ENCODE measurements at regions not wholly inside any gene's neighbourhood (a gene's known extent, or its start where the extent isn't known, plus 50 kb on each side); places are given as distances from the start of the nearest gene placed in this dataset.

GRCh38 chr3:28028554-28028953 lies 212.9 kb upstream of the CMC1 start:
- TF ChIP-seq CTCF (IDR thresholded peaks at IDR 0.05; ENCODE audit: low read depth, low read length, missing control alignments) = no peak
- no peak for DNase-seq (ENCODE audit: low read depth)
- no peak overlapping the region for H3K4me3 ChIP-seq (ENCODE audit: low read depth, low read length)
- in situ Hi-C loops (cut with HindIII; ENCODE audit: low sequenced_read_pairs) = no loop called here

- no peak for TF ChIP-seq CTCF (IDR thresholded peaks at IDR 0.05; ENCODE audit: low read depth, low read length, missing control alignments)
- H3K4me3 ChIP-seq (ENCODE audit: low read depth, low read length) = no peak overlapping the region
- in situ Hi-C loops (cut with HindIII; ENCODE audit: low sequenced_read_pairs) = no loop called here
- DNase-seq (ENCODE audit: low read depth) = no peak
These were observed 208.2 kb upstream of the CMC1 start for GRCh38 chr3:28033059-28033784.

- H3K4me3 ChIP-seq (ENCODE audit: low read depth, low read length) = no peak overlapping the region
- no peak for TF ChIP-seq CTCF (IDR thresholded peaks at IDR 0.05; ENCODE audit: low read depth, low read length, missing control alignments)
- no peak for DNase-seq (ENCODE audit: low read depth)
- in situ Hi-C loops (cut with HindIII; ENCODE audit: low sequenced_read_pairs) = no loop called here
These were observed 204.5 kb upstream of the CMC1 start for GRCh38 chr3:28036599-28037575.

DNA sequence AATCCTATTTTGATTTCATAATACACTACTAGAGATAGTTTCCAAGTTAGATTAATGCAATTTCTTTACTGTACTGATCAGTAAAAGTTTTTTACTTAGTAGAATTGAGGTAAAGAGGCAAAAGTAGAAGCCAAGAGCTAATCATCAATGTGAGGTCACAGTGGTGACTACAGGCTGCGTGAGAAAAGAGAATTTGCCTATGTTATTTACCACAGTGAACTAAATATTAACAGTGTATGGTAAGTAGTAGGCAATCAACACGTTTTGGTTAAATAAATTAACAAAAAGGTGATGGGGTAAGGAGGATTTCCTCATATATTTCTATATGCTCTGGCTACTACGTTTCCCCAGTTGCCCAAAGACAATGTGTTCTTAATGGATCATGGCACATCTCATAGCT lies 202.2 kb upstream of the CMC1 start:
- no peak for TF ChIP-seq CTCF (IDR thresholded peaks at IDR 0.05; ENCODE audit: low read depth, low read length, missing control alignments)
- no peak overlapping the region for H3K4me3 ChIP-seq (ENCODE audit: low read depth, low read length)
- in situ Hi-C loops (cut with HindIII; ENCODE audit: low sequenced_read_pairs) = no loop called here
- no peak for DNase-seq (ENCODE audit: low read depth)

GRCh38 chr3:28039829-28040228 lies 201.6 kb upstream of the CMC1 start:
- no peak overlapping the region for H3K4me3 ChIP-seq (ENCODE audit: low read depth, low read length)
- DNase-seq (ENCODE audit: low read depth) = no peak
- no peak for TF ChIP-seq CTCF (IDR thresholded peaks at IDR 0.05; ENCODE audit: low read depth, low read length, missing control alignments)
- in situ Hi-C loops (cut with HindIII; ENCODE audit: low sequenced_read_pairs) = no loop called here

DNA sequence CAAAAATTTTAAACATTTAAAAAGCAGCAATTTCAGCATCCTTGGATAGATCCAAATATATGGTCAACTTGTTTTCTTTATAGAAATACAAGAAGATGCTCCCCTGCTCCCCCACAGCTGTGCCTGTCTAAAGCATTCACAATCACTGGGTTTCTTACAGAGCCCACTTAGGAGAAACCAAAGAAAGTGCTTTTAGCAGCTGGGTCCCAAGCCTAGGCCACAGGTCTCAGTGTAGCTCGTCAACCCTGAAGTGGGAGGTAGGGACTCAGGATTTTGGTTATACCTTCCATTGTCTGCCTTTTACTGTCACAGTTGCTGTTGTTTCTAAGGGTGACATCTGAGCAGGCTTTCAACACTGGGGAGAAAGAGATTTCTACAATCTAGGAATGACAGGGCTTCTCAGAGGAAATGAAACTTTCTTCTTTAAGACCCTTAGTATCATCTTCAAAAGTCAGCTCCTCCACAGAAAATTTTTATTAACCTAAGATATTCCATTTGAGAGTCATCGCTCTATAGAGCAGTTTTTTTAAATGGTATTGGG lies 199.3 kb upstream of the CMC1 start:
- no peak for TF ChIP-seq CTCF (IDR thresholded peaks at IDR 0.05; ENCODE audit: low read depth, low read length, missing control alignments)
- in situ Hi-C loops (cut with HindIII; ENCODE audit: low sequenced_read_pairs) = no loop called here
- no peak for DNase-seq (ENCODE audit: low read depth)
- no peak overlapping the region for H3K4me3 ChIP-seq (ENCODE audit: low read depth, low read length)

Data from astrocyte of the cerebellum (primary cell).